ENCODE measurements at regions not wholly inside any gene's neighbourhood (a gene's known extent, or its start where the extent isn't known, plus 50 kb on each side); places are given as distances from the start of the nearest gene placed in this dataset.

DNA sequence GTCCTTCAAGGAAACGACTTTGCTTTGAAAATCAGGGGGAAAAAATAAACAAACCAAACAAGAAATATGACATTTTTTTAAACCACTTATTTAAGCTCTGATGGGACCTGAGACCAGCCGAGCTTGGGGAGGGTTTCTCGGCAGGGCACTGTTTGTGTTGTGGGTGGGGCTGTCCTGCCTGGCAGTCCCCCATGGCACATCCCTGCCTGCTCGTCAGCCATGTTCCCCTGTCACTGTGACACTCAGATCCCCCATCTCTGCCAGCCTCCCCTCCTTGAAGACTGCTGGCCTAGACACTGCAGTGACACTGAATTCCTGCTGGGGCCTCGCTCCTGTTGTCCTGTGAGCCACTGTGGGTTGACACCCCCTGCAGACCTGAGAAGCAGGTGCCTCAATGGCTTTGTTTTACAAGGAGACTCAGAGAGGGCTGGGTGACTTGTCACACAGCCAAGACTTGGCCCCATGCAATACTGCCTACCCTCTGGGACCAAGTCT is 95.1 kb upstream of the PTPN1 start:
- DNase-seq (ENCODE audit: low read depth in 4 of 4, low spot score in 3 of 4), result no peak

DNA sequence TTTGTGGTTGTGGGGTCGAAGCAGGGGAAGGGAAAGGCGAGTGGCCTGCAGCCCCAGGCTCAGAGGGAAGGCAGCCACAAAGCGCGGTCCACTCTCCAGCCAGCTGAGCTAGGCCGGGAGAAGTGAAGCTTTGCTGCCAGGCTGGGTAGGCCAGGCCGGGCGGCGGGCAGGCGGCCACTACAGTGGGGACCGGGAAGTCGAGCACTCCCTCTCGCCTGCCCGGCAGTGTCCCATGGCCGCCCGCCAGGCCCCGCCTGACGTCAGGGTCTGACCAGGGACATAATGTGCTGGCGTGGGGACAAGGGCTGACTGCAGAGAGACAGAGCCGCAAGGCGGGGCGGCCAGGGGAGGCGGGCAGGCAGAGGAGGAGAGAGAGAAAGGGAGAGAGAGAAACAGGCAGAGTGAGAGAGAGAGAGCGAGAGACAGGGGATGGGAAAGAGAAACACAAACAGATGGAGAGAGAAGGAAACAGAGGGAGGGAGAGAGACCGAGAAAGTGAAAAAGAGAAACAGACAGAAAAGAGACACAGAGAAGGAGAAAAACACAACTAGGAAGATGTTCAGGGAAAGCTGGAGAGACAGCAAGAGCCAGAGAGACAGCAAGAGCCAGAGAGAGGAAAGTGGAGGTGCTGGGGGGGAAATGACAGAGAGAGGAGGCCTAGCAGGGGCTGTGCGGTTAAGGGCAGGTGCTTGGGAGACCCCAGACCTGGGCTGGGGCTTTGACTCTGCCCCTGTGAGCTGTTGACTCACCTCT is 94.5 kb upstream of the PTPN1 start:
- DNase-seq (ENCODE audit: low read depth in 4 of 4, low spot score in 3 of 4), result peak; percentile 61 to 74 (median 72)

DNA sequence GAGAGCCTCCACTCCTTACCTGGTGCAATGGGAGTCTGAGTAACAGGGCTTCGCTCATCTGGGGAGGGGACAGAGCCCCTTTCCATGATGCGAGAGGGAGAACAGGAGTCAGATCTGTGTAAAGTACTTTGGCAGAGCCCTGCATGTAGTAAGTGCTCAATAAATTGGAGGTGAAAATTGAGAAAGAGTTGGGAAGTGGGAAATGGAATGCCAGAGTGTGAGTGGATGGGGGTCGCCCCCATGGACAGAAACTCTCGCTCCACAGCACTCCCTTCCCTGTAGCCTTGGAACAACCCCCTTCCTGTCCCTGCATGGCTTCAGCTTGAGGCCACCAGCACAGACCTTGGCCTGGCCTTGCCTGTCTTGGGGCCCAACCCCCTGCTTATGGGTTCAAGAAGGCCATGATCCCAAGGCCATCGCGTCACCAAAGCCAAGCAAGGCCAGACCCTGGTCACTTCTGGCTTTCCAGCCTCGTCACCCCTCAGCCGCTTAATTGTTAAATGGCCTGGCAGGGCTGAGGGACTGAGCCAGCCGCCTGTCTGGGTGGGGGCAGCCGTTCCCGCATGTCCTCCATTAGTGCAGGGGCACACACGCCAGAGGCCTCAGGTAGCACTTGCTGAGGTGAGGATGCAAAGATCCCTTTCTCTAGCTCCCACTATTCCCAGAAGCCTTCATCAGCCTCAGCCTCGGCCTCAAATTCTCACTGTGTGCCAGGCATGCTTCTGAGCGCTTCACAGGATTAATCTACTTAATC is 93.7 kb upstream of the PTPN1 start:
- DNase-seq (ENCODE audit: low read depth in 4 of 4, low spot score in 3 of 4), result no peak

DNA sequence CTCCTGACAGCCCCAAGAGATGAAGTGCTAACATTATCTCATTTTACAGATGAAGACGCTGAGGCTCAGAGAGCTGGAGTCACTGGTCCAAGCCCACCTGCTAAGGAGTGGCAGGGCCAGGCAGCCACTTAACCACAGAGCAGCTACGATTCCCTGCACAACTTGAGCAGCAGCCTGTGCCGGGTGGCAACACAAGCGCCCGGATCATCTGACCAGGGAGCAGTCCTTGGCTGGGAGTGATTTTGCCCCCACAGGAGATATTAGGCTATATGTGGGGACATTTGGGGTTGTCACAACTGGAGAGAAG is 93.2 kb upstream of the PTPN1 start:
- DNase-seq (ENCODE audit: low read depth in 4 of 4, low spot score in 3 of 4), result no peak

DNA sequence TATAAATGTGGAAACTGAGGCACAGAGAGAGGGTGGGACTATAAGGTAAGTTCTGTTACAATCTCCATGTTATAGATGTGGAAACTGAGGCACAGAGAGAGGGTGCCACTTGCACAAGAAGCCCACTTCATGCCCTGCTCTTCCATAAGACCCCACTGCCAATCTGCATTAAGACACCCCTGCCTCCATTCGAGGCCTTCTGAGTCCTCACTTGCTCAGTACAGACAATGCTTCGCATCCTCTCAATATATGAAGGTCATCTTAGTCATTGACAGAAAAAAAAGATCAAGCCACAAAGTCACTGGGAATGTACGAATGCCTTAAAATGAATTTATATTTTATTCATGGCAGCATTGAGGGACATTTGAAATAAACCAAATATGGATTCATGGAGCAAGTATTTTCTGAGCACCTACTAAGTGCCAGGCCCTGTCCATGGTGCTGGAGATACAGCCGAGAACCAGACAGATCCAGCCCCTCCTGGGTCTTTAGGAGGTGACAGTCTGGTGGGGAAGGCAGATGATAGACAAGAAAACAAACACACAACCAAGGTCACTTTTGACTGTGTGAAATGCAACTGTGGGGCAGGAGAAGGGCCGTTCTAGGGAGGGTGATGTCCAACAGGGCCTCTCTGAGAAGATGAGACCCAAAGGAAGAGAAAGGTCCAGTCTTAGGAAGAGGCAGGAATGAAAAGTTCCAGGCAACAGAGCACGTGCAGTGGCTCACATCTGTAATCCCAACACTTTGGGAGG is 92.5 kb upstream of the PTPN1 start:
- no peak for DNase-seq (ENCODE audit: low read depth in 4 of 4, low spot score in 3 of 4)

DNA sequence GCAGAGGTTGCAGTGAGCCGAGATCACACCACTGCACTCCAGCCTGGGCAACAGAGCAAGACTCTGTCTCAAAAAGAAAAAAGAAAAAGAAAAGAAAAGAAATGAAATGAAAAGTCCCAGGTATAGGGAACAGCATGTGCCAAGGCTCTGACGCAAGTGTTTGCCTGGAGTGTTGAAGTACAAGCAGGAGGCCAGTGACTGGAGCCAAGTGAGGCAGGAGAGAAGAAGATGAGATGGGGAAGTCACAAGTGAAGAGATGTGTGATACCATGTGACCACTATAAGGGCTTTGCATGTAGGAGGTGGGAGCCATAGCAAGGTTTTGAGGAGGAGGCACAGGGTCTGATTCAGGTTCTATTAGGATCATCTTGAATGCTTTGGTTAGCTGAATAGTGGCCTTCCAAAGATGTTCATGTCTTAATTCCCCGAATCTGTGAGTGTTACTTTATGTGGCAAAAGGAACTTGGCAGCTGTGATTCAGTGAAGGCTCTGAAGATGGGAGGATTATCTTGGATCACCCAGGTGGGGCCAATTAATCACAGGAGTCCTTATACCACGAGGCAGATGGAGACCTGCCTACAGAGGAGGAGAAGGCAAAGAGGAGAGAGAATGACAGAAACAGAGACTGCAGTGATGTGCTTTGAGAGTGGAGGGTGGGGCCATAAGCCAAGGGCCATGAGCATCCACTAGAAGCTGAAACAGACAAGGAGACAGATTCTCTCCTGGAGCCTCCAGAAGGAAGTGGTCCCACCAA is 91.1 kb upstream of the PTPN1 start:
- no peak for DNase-seq (ENCODE audit: low read depth in 4 of 4, low spot score in 3 of 4)

DNA sequence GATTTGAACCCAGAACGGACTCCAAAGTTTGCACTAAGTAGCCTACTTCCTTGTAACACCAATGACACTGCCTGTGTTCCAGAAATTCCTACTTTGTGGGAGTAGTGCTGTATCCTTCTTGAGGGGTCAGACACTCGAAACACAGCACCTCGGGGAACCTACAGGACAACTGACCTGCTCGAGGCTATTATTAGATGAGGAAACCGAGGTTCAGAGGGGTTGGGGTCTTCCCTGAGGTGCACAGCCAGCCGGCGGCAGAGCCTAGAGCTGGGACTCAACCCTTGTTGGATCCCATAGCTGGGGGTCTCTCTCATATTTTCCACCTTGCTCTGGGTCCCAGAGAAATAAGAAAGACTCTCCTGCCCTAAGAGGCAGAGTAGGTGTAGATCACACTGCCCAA is 89.8 kb upstream of the PTPN1 start:
- no peak for DNase-seq (ENCODE audit: low read depth in 4 of 4, low spot score in 3 of 4)

DNA sequence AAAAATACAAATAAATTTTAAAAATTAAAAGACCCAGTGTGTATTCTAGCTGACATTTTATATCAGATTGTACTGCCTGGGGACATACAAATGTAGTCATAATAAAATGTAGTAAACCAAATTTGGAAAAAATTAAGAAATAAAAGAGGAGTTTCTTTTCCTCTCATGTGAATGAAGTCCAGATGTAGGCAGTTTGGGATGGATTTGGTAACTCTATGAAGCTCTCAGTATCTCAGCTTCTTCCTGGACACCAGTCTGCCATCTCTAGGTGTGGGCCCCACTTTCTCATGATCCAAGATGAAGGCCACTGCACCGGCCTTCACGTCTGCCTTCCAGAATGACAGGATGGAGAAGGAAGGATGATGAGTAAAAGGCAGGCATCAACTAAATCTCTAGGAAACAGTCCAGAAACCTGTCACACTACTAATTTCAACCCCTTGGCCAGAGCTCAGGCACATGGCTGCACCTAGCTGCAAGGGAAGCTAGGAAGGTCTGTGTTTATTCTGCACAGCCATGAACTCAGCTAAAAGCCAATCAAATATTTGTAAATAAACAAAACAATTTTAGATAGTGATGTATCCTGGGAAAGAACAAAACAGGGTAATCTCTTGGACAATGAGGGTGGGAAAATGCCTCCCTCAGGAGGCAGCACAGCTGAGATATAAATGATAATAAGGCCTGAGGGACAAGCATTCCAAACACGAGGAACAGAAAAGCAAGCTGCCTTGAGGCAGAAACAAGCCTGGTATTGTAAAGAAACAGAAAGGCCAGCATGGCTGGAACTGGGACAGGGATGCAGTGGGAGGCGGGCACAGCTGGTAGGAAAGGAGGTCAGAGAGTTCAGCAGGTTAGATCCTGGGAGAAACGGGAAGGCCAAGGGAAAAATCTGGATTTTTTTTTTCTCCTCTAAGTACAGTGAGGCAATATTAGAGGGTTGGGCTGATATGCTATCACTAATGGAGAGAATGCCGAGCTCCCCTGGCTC is 88.5 kb upstream of the PTPN1 start:
- DNase-seq (ENCODE audit: low read depth in 4 of 4, low spot score in 3 of 4), result no peak

DNA sequence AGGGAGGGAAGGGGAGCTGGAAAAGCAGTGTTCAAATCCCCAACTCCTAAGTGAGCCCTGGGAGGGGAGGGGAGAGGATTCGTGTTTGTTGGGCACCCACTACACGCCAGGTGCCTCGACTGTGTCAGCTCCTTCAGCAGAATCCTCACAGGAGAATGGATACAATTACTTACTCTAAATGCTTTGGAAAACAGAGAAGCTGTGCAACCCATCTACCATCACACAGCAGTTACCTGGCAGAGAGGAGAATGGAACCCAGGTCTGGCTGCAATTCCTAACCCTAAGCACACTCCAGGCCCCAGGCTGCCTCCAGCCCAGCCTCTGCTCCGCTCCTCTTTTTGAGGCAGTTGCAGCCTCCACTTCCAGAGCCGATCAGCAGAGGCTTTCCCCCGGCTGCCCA is 86.4 kb upstream of the PTPN1 start:
- no peak for DNase-seq (ENCODE audit: low read depth in 4 of 4, low spot score in 3 of 4)

DNA sequence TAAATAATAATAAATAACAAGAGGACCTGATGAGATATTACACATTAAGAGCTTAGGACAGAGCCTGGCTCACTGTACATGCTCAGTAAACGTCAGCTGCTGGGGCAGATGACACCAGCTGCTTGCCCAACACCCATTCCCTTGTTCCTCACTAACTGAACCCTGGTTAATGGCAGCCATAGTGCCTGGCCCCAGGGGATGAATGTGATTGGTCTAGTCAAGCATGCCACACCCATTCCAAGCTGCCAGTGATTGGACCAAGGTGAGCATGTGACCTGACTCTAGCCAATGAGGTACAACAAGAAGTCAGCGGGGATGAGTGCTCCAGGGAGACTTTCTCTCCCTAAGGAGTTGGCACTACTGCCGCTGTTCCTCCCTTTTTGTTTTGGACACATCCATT is 85.1 kb upstream of the PTPN1 start:
- DNase-seq (ENCODE audit: low read depth in 4 of 4, low spot score in 3 of 4), result no peak

DNA sequence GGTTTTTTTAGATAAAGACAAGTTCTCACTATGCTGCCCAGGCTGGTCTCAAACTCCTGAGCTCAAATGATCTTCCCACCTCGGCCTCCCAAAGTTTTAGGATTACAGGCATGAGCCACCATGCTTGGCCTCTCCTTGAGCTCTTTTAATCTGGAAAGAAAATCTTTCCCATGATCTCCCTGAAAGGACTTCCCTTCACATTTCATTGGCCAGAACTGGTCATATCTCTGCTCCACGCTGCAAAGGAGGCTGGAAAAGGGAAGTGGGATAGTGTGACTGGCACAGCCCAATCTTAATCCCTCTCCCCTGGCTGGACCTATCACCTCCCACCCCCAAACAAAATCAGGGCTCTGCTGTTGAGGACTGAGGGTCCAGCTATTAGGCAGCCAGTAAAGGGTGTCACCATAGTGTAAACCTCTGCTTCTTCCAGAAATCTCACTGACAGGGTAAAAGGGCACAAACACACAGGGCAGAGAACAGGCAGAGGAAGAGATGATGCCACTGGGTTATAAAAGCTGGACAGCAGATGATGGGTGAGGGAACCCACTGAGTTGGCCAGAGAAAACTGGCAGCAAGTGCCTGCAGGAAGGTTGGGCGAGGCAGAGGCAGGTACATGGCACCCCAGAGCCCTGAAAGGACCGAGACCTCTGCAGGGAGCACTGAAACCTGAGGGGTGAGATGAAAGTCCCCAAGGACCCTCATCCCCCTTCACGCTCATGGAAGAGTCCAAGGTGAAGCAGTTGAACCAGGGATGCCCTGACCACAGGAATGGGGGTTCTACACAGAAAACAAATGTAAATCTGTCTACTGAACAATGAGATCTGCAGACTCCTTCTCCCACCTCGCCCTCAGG is 83.1 kb upstream of the PTPN1 start:
- DNase-seq (ENCODE audit: low read depth in 4 of 4, low spot score in 3 of 4), result no peak

DNA sequence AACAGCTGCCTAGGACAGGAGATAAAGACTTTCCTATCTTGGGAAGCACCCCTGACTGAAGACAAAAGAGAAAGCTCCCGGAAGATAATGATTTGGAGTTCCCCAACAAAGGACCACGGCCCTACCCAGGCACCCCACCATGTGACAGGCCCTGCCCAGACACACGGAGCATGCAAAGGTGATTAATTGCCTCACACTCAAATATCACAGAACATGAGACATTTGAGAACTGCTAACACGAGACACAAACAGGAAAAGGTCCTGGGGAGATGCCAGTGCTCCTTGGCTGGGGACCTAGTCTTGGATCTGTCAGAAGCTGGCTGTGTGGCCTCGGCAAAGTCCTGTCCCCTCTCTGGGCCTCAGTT is 82.5 kb upstream of the PTPN1 start:
- DNase-seq (ENCODE audit: low read depth in 4 of 4, low spot score in 3 of 4), result no peak

DNA sequence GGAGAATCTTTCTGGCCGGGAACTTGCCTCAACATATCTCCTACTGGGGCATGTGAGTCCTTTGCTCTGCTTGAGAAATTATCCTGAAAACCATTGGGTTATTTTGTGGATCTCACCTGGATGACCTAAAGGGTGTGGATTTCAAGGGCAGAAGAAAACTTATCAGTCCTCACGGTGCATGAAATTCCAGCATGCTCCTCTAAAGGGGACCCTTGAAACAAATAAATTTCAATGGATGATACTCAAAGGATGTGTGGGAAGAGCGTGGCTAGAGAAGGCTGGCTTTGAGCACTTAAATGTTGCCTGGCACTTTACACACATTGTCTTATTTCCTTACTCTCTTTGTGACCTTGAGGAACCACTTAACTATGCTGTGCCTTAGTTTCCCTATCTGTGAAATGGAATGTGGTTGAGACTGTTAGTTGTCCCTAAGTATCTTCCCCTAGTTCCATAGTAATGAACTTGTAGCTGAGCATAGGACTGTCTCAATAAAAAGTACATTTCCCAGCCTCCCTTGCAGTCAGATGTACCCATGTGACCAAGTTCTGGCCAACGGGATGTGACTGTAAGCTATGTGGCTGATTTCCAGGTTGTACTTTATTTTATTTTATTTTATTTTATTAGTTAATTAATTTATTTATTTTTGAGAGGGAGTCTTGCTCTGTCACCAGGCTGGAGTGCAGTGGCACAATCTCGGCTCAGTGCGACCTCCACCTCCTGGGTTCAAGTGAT is 81.9 kb upstream of the PTPN1 start:
- no peak for DNase-seq (ENCODE audit: low read depth in 4 of 4, low spot score in 3 of 4)

DNA sequence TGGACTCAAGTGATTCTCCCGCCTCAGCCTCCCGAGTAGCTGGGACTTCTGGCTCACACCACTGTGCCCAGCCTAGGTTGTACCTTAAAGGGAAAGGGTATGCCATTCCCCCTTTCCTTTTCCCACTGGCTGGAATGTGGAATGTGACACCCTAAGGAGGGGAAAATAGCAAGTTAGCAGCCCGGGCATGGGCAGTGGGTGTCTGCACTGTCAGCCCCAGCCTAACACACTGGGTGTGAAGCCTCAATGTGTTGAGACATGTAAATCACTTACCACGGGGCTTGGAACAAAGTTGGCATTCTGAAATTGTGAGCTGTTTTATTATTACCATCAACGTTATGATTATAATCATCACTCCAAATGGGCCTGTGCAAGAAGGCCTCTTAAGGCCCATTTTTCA is 80.8 kb upstream of the PTPN1 start:
- DNase-seq (ENCODE audit: low read depth in 4 of 4, low spot score in 3 of 4), result no peak

DNA sequence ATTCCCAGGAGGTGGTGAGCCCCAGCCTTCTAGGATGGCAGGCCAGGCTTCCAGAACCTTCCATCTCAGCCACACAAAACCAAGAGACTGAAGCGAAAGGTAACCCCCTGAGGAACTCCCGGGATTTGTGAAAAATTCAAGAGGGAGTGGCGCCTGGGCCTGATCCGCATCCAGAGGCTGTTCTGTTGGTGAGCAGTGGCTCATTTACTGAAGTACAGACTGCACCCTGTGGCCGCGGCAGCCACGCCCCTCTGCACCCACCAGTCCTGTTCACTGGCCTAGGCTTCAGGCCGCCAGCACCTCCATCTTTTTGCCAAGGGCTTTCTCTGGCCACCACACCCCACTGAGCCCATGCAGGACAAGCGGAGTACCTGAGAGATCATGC is 79.1 kb upstream of the PTPN1 start:
- no peak for DNase-seq (ENCODE audit: low read depth in 4 of 4, low spot score in 3 of 4)

DNA sequence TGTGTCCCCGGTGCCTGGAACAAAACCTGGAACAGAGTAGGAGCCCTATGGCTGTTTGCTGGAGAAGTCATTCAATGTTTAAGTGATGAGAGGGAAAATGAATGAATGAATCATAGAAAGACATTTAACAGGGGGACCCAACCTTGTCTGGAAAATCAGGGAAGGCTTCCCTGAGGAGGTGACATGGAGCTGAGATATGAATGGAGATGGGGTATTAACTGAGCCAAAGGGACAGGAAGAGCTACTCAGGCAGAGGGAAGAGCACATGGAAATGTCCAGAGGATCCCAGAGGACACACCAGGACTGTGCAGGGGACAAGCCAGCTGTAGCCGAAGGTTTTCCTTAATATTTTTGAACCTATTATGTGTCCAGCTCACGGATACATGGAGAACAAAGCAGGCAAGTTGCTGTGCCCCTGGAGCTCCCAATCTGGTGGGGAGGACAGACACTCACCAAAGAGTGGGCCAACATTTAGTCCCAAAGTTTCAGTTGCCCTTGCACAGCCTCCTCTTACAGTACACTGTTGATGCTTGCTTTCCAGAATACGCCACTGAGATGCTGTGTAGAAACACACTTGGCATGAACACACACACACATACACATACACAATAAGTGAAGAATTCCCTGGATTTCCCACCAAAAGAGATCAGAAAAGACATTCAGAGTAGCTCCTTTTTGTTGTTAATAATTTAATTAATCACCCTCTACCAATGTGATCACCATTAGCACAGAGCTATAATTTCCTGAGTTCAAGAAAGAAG is 77.0 kb upstream of the PTPN1 start:
- DNase-seq (ENCODE audit: low read depth in 4 of 4, low spot score in 3 of 4), result no peak

DNA sequence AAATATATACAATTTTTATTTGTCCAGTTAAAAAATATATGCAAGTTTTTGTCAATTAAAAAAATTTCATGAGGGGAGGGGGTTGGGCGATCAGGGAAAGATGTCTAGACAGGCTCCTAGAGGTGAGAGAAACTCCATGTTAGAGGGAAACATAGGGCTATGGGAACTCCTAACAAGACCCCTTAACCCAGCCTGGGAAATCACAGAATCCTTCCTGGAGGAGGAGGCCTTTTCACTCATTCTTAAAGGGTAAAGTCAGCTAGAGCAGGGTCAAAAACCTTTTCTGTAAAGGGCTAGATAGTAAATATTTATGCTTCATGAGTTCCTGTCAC is 75.9 kb upstream of the PTPN1 start:
- DNase-seq (ENCODE audit: low read depth in 4 of 4, low spot score in 3 of 4), result no peak

Measured in right renal pelvis (tissue), 4 donors.